ENCODE measurements at regions not wholly inside any gene's neighbourhood (a gene's known extent, or its start where the extent isn't known, plus 50 kb on each side); places are given as distances from the start of the nearest gene placed in this dataset.

DNA sequence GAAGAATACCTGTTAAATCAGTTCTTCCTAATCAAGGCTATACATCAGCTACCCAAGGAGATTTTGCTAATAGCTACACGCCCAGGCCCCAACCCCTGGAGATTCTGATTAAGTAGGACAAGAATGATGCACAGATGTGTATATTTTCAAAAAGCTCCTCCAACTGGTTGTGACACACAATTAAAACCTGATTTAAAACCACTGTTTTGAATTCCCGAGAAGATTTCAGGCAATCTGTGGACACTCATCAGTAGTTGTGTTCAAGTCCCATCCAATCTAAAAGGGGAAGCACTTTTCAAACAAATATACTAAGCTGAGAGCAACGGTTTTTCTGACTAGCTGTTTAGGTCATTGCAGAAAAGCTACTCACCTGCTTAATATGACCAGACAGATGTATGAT is 118.9 kb upstream of the NHSL1 start:
- DNase-seq (ENCODE audit: insufficient read length, low spot score) (no peak), FAIRE-seq (no peak)
- no peak for TF ChIP-seq TAF1 (IDR thresholded peaks at IDR 0.05; ENCODE audit: low read depth, low read length)
- TF ChIP-seq SPI1 (IDR thresholded peaks at IDR 0.05; ENCODE audit: low read depth, low read length), result no peak
- TF ChIP-seq PAX5 (IDR thresholded peaks at IDR 0.05; ENCODE audit: insufficient read depth, low read length, severe bottlenecking), result no peak
- TF ChIP-seq POU2F2 (IDR thresholded peaks at IDR 0.05; ENCODE audit: low read depth, low read length), result no peak
- TF ChIP-seq POLR2AphosphoS5 (IDR thresholded peaks at IDR 0.05; ENCODE audit: low read depth, low read length), result no peak
- TF ChIP-seq POLR2A (IDR thresholded peaks at IDR 0.05; ENCODE audit: low read depth, low read length), result no peak

DNA sequence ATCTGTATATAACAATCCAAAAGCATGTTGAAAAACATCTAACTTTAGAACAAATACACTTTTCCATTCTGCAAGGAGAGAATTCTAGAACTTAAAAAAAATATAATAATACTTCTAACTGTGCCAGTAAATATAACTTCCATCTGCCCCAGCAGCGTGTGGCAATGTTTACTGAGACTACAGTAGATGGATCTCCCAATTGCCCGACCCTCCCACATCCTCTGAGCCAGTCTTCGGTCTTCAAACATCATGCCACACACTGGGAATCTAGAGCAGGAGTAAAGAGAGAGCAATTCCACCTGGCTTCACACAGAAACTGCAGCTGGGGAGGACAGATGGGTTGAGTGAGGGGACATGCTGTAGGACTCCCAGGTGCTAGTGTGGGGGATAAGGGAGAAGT is 121.3 kb upstream of the NHSL1 start:
- DNase-seq (ENCODE audit: insufficient read length, low spot score), result no peak
- no peak for FAIRE-seq
- TF ChIP-seq POU2F2 (IDR thresholded peaks at IDR 0.05; ENCODE audit: low read depth, low read length) (no peak), PAX5 (IDR thresholded peaks at IDR 0.05; ENCODE audit: insufficient read depth, low read length, severe bottlenecking) (no peak), POLR2A (IDR thresholded peaks at IDR 0.05; ENCODE audit: low read depth, low read length) (no peak), SPI1 (IDR thresholded peaks at IDR 0.05; ENCODE audit: low read depth, low read length) (no peak), TAF1 (IDR thresholded peaks at IDR 0.05; ENCODE audit: low read depth, low read length) (no peak), POLR2AphosphoS5 (IDR thresholded peaks at IDR 0.05; ENCODE audit: low read depth, low read length) (no peak)

DNA sequence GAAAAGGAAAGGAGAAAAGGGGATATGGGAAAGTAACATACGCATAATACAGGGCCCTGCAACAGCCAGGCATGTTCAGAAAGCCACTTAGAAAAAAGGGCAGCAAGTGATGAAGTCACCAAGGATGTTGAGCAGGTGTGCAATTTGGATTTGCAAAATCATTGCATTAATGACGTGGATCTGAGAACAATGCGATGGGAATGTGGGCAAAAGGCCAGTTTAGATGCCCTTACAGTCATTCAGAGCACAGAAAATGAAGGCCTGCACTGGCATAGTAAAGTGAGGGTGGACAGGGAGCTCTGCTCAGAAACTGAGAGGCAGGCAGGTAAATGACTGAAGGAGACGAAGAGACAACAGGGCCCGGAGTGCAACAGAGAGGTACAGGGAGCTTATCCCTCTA is 123.7 kb upstream of the NHSL1 start:
- FAIRE-seq, result no peak
- DNase-seq (ENCODE audit: insufficient read length, low spot score), result no peak
- no peak for TF ChIP-seq POLR2A (IDR thresholded peaks at IDR 0.05; ENCODE audit: low read depth, low read length)
- TF ChIP-seq TAF1 (IDR thresholded peaks at IDR 0.05; ENCODE audit: low read depth, low read length), result no peak
- no peak for TF ChIP-seq PAX5 (IDR thresholded peaks at IDR 0.05; ENCODE audit: insufficient read depth, low read length, severe bottlenecking)
- TF ChIP-seq SPI1 (IDR thresholded peaks at IDR 0.05; ENCODE audit: low read depth, low read length), result no peak
- no peak for TF ChIP-seq POLR2AphosphoS5 (IDR thresholded peaks at IDR 0.05; ENCODE audit: low read depth, low read length)
- TF ChIP-seq POU2F2 (IDR thresholded peaks at IDR 0.05; ENCODE audit: low read depth, low read length), result no peak

DNA sequence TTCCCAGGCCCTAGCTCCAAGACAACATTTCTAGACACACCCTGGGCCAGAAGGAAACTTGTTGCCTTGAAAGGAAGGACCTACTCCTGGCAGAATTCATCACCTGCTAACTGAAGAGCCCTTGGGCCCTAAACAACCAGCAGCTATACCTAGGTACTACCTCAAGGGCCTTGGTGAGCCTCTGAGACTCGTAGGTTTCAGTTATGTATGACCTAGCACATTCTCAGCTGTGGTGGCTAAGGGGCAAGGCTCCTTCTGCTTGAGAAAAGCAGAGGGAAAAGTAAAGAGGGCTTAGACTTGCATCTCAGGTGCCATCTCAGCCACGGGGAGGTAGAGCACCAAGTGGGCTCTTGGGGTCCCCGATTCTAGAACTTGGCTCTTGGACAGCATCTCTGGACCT is 132.3 kb upstream of the NHSL1 start:
- DNase-seq (ENCODE audit: insufficient read length, low spot score) (no peak), FAIRE-seq (no peak)
- TF ChIP-seq PAX5 (IDR thresholded peaks at IDR 0.05; ENCODE audit: insufficient read depth, low read length, severe bottlenecking) (no peak), POU2F2 (IDR thresholded peaks at IDR 0.05; ENCODE audit: low read depth, low read length) (no peak), SPI1 (IDR thresholded peaks at IDR 0.05; ENCODE audit: low read depth, low read length) (no peak), POLR2A (IDR thresholded peaks at IDR 0.05; ENCODE audit: low read depth, low read length) (no peak), POLR2AphosphoS5 (IDR thresholded peaks at IDR 0.05; ENCODE audit: low read depth, low read length) (no peak), TAF1 (IDR thresholded peaks at IDR 0.05; ENCODE audit: low read depth, low read length) (no peak)

DNA sequence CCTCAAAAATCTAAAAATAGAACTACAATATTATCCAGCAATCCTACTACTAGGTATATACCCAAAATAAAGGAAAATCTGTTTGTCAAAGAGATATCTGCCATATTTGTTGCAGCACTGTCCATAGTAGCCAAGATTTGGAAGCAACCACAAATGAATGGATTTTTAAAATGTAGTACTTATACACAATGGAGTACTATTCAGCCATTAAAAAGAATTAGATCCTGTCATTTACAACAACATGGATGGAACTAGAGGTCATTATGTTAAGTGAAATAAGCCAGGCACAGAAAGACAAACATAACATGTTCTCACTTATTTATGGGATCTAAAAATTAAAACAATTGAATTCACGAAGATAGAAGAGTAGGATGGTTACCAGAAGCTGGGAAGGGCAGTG is 135.7 kb upstream of the CCDC28A start:
- FAIRE-seq, result no peak
- DNase-seq (ENCODE audit: insufficient read length, low spot score), result no peak
- no peak for TF ChIP-seq POLR2A (IDR thresholded peaks at IDR 0.05; ENCODE audit: low read depth, low read length)
- TF ChIP-seq PAX5 (IDR thresholded peaks at IDR 0.05; ENCODE audit: insufficient read depth, low read length, severe bottlenecking), result no peak
- TF ChIP-seq POU2F2 (IDR thresholded peaks at IDR 0.05; ENCODE audit: low read depth, low read length), result no peak
- no peak for TF ChIP-seq POLR2AphosphoS5 (IDR thresholded peaks at IDR 0.05; ENCODE audit: low read depth, low read length)
- TF ChIP-seq TAF1 (IDR thresholded peaks at IDR 0.05; ENCODE audit: low read depth, low read length), result no peak
- no peak for TF ChIP-seq SPI1 (IDR thresholded peaks at IDR 0.05; ENCODE audit: low read depth, low read length)

DNA sequence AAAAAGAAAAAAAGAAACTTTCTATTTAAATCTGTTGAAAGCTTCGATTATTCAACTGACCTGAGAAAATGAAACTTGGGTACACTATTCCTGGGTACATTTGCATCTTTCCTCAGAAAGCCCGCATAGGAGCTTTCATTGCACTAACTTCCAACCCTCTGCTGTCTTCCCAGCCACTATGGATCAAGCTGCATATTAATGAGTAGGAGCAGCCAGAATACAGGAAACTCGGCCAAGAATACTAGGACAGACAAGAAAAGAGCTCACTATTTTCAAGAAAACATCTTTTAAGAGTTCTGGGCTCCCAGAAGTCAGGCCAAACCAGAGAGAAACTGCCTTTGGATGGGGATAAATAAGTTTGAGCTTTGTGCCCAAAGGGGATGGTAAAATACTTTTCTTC is 135.0 kb upstream of the CCDC28A start:
- TF ChIP-seq PAX5 (IDR thresholded peaks at IDR 0.05; ENCODE audit: insufficient read depth, low read length, severe bottlenecking), result no peak
- no peak for TF ChIP-seq TAF1 (IDR thresholded peaks at IDR 0.05; ENCODE audit: low read depth, low read length)
- no peak for TF ChIP-seq POLR2A (IDR thresholded peaks at IDR 0.05; ENCODE audit: low read depth, low read length)
- no peak for TF ChIP-seq POU2F2 (IDR thresholded peaks at IDR 0.05; ENCODE audit: low read depth, low read length)
- TF ChIP-seq SPI1 (IDR thresholded peaks at IDR 0.05; ENCODE audit: low read depth, low read length), result no peak
- TF ChIP-seq POLR2AphosphoS5 (IDR thresholded peaks at IDR 0.05; ENCODE audit: low read depth, low read length), result no peak
- DNase-seq (ENCODE audit: insufficient read length, low spot score), result no peak
- no peak for FAIRE-seq

DNA sequence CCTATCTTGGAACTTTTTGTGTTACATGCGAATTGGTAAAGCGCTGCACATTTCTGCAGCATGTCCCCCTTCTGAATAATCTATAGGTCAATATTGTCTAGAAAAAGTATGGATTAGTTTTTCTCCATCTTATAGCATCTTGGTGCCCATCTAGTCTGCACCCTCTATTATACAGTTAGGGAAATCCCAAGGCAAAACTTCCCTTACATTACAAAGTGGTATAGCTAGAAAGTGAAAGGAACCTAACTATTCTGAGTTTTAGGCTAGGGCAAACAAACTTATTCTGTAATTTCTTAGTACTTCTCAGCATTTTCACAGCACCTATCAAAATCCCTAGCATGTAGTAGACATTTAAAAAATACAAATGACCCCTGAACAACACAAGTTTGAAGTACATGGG is 133.5 kb upstream of the CCDC28A start:
- FAIRE-seq (no peak), DNase-seq (ENCODE audit: insufficient read length, low spot score) (no peak)
- no peak for TF ChIP-seq PAX5 (IDR thresholded peaks at IDR 0.05; ENCODE audit: insufficient read depth, low read length, severe bottlenecking)
- no peak for TF ChIP-seq SPI1 (IDR thresholded peaks at IDR 0.05; ENCODE audit: low read depth, low read length)
- no peak for TF ChIP-seq POLR2AphosphoS5 (IDR thresholded peaks at IDR 0.05; ENCODE audit: low read depth, low read length)
- no peak for TF ChIP-seq TAF1 (IDR thresholded peaks at IDR 0.05; ENCODE audit: low read depth, low read length)
- TF ChIP-seq POU2F2 (IDR thresholded peaks at IDR 0.05; ENCODE audit: low read depth, low read length), result no peak
- no peak for TF ChIP-seq POLR2A (IDR thresholded peaks at IDR 0.05; ENCODE audit: low read depth, low read length)

DNA sequence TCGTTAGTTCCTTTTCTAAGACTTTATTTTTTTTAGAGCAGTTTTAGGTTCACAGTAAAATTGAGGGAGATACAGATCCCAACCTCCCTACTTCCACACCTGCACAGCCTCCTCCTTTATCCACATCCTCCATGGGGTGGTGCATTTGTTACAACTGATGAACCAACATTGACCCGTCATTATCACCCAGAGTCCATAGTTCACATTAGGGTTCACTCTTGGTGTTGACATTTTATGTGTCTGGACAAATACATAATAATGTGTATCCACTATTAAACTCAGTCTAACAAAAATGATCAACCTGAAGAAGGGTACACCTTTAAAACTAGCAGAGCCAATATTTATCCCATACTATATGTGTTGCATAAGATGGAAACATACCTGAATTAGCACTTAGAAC is 130.4 kb upstream of the CCDC28A start:
- FAIRE-seq (no peak), DNase-seq (ENCODE audit: insufficient read length, low spot score) (no peak)
- no peak for TF ChIP-seq TAF1 (IDR thresholded peaks at IDR 0.05; ENCODE audit: low read depth, low read length)
- no peak for TF ChIP-seq POU2F2 (IDR thresholded peaks at IDR 0.05; ENCODE audit: low read depth, low read length)
- TF ChIP-seq SPI1 (IDR thresholded peaks at IDR 0.05; ENCODE audit: low read depth, low read length), result no peak
- no peak for TF ChIP-seq POLR2A (IDR thresholded peaks at IDR 0.05; ENCODE audit: low read depth, low read length)
- no peak for TF ChIP-seq PAX5 (IDR thresholded peaks at IDR 0.05; ENCODE audit: insufficient read depth, low read length, severe bottlenecking)
- no peak for TF ChIP-seq POLR2AphosphoS5 (IDR thresholded peaks at IDR 0.05; ENCODE audit: low read depth, low read length)

DNA sequence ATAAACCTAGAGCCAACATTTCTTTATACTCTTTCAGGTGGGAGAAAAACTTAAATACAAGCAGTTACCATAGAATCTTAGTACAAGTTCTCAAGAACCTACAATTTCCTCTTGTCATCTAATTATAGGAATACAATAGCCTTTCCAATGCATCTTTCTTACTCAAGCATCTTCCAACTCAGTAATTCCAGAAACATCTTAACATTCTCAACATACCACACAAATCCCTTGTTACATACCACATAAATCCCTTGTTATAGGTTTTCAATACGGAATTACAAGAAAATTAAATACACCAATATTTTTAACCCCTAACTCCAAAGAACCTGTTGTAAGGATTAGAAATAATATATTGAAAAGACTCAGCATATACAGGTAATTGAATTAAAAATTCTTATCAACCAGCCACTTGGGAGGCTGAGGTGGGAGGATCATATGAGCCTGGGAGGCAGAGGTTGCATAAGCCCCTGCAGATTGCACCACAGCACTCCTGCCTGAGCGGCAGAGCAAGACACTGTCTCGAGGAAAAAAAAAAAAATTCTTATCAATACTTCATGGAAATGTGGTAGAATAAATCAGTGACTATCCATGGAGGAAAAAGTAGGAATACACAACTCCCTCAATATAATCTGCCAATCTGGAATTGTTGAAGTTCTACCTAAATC is 127.5 kb upstream of the CCDC28A start:
- DNase-seq (ENCODE audit: insufficient read length, low spot score) (no peak), FAIRE-seq (no peak)
- TF ChIP-seq POU2F2 (IDR thresholded peaks at IDR 0.05; ENCODE audit: low read depth, low read length), result no peak

DNA sequence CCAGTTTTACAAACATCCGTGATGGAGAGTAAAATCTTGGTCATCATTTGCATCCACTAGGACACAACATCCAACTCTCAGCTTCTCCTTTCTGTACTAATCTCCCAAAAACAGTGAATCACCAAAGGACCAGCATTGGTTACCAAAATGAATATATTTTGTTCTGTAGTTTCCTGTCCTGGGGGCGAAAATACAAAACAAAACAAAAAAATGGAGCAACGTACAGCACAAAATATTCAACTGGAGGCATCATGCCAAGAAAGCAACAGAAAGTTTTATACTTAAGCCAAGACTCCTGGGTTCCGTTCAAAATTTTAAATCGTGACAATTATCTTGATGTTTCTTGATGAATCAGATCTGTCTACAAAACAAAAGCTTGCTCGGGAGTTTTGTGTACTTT is 126.6 kb upstream of the CCDC28A start:
- FAIRE-seq (no peak), DNase-seq (ENCODE audit: insufficient read length, low spot score) (no peak)
- TF ChIP-seq POLR2A (IDR thresholded peaks at IDR 0.05; ENCODE audit: low read depth, low read length), result no peak
